Liver (tissue), 3 donors: ENCODE measurements at regions not wholly inside any gene's neighbourhood (a gene's known extent, or its start where the extent isn't known, plus 50 kb on each side); places are given as distances from the start of the nearest gene placed in this dataset.
A peak's percentile ranks its signal among the peaks of the same experiment; 100 is the strongest.

ENCODE experiments used
- CTCF ChIP-seq: fragments of 150-350 bp; IDR thresholded peaks from 2 replicates; pipeline ENCODE4 v1.5.1; 2017; ENCODE audit warnings: improper control_type of control experiment, low read depth, low read length; ENCODE audit not compliant: missing input control
- EGR1 ChIP-seq, 2 donors: IDR thresholded peaks; 2 replicates each; pipeline ENCODE4 v1.6.1; 2016 to 2018; ENCODE audit warnings: antibody characterized with exemption in 2 of 2, low read depth in 2 of 2
- JUND ChIP-seq, 2 donors: IDR thresholded peaks; 2 replicates each; pipeline ENCODE4 v1.6.1; 2016; ENCODE audit warnings: antibody characterized with exemption in 2 of 2
- NR2F2 ChIP-seq: IDR thresholded peaks from 2 replicates; pipeline ENCODE4 v1.6.1; 2016; ENCODE audit warnings: antibody characterized with exemption
- RXRA ChIP-seq, 2 donors: IDR thresholded peaks; 2 replicates each; pipeline ENCODE4 v1.6.1; 2017 to 2018; ENCODE audit warnings: antibody characterized with exemption in 2 of 2, mild to moderate bottlenecking in 1 of 2
- TAF1 ChIP-seq: conservative IDR thresholded peaks from 2 replicates; pipeline ENCODE4 v1.6.1; 2016; ENCODE audit warnings: antibody characterized with exemption, mild to moderate bottlenecking
- donor health status: healthy.
- donor health status: healthy.

DNA sequence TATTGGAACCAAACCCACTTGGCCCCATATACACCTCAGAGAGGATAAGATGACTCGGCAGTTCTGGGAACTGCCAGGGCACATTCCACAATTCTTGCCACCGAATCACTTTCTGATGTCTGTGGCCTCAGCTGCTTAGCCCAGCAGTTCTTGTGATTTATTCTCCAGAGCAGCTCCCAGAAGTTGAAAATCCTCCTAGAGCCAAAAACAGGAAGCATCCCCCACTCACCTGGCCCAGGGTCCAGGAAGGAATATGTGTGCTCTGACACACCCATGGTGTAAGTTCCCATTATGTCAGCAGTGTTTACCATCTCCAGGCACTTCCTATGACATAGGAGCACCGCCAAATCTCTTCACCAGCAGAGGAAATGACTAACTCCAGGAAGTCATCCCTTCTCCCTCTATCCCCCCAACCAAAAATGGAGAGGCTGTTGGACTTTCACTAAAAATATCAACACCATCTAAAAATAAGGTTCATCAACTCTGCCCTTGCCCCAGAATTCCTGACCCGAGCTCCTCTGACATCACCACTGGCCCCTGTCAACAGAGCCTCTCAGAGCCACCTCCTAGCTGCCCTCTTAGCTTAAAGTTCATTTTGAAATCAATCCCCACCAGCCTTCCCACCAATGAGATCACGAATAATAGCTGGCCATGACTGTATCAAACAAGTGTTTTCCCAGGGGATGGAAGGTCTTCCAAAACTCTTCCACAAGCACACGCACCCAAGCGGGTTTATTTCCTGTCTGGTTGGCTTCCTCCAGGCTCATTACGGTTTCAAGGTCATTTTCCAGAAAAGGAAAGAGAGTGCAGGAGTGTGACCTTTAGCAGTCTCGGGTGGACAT lies 223.1 kb upstream of the PARD3B start:
- TF ChIP-seq JUND (IDR thresholded peaks at IDR 0.05) (peak in 1 of 2 donors; percentile 31), CTCF (no peak), NR2F2 (peak; percentile 57), EGR1 (IDR thresholded peaks at IDR 0.05; ENCODE audit: low read depth in 2 of 2) (no peak), RXRA (IDR thresholded peaks at IDR 0.05) (no peak), TAF1 (no peak)
